HEK293T (cell line): ENCODE measurements at regions not wholly inside any gene's neighbourhood (a gene's known extent, or its start where the extent isn't known, plus 50 kb on each side); places are given as distances from the start of the nearest gene placed in this dataset.

Source experiments
- CTCF ChIA-PET: fragments of 350-600 bp; formaldehyde crosslinking; extraction: SDS; loops from one replicate; lab custom pipeline; 2021; ENCODE audit warnings: antibody characterized with exemption, inconsistent platforms; lab: Yijun Ruan, JAX
- POLR2A ChIA-PET: fragments of 350-600 bp; formaldehyde crosslinking; extraction: SDS; loops from one replicate; lab custom pipeline; 2020; ENCODE audit warnings: antibody characterized with exemption, inconsistent platforms; lab: Yijun Ruan, JAX
- DNase-seq: peaks from one replicate; pipeline ENCODE4 v3.0.0; 2012; ENCODE audit warnings: mixed read lengths; ENCODE audit errors: extremely low spot score
- ARNT ChIP-seq: fragments of 450-650 bp; IDR thresholded peaks from 2 replicates; pipeline ENCODE4 v1.6.1; 2017; ENCODE audit warnings: mild to moderate bottlenecking
- BHLHE40 ChIP-seq: fragments of 450-650 bp; IDR thresholded peaks from 2 replicates; pipeline ENCODE4 v1.6.1; 2016; ENCODE audit warnings: mild to moderate bottlenecking, moderate library complexity, borderline replicate concordance
- CTBP1 ChIP-seq: fragments of 450-650 bp; IDR thresholded peaks from 2 replicates; pipeline ENCODE4 v1.6.1; 2016; ENCODE audit warnings: borderline replicate concordance
- ELF4 ChIP-seq: fragments of 450-650 bp; IDR thresholded peaks from 2 replicates; pipeline ENCODE4 v1.6.1; 2017; ENCODE audit warnings: antibody characterized with exemption
- FOXA1 ChIP-seq: fragments of 450-650 bp; IDR thresholded peaks from 2 replicates; pipeline ENCODE4 v1.6.1; 2016; ENCODE audit warnings: mild to moderate bottlenecking
- FOXK2 ChIP-seq: fragments of 450-650 bp; IDR thresholded peaks from 2 replicates; pipeline ENCODE4 v1.6.1; 2016; ENCODE audit warnings: mild to moderate bottlenecking
- FOXM1 ChIP-seq: fragments of 450-650 bp; IDR thresholded peaks from 2 replicates; pipeline ENCODE4 v1.6.1; 2017; ENCODE audit warnings: mild to moderate bottlenecking, borderline replicate concordance
- HDGF ChIP-seq: fragments of 450-650 bp; IDR thresholded peaks from 2 replicates; pipeline ENCODE4 v1.6.1; 2017; ENCODE audit warnings: antibody characterized with exemption, borderline replicate concordance
- L3MBTL2 ChIP-seq: fragments of 450-650 bp; conservative IDR thresholded peaks from 2 replicates; pipeline ENCODE4 v1.6.1; 2016; ENCODE audit warnings: mild to moderate bottlenecking
- LEF1 ChIP-seq: fragments of 450-650 bp; IDR thresholded peaks from 2 replicates; pipeline ENCODE4 v1.6.1; 2017; ENCODE audit warnings: mild to moderate bottlenecking, borderline replicate concordance
- NFRKB ChIP-seq: fragments of 450-650 bp; IDR thresholded peaks from 2 replicates; pipeline ENCODE4 v1.6.1; 2016; ENCODE audit warnings: mild to moderate bottlenecking, moderate library complexity
- SP1 ChIP-seq: fragments of 450-650 bp; IDR thresholded peaks from 2 replicates; pipeline ENCODE4 v1.6.1; 2017
- SUZ12 ChIP-seq: fragments of 450-650 bp; IDR thresholded peaks from 2 replicates; pipeline ENCODE4 v1.6.1; 2016; ENCODE audit warnings: mild to moderate bottlenecking
- TARDBP ChIP-seq: fragments of 450-650 bp; IDR thresholded peaks from 2 replicates; pipeline ENCODE4 v1.6.1; 2016
- ZNF384 ChIP-seq: fragments of 450-650 bp; IDR thresholded peaks from 2 replicates; pipeline ENCODE4 v1.6.1; 2016
- TF ChIP-seq, protein P1 (sequence below): fragments of 450-650 bp; IDR thresholded peaks from 2 replicates; pipeline ENCODE4 v1.6.1; 2016

DNA sequence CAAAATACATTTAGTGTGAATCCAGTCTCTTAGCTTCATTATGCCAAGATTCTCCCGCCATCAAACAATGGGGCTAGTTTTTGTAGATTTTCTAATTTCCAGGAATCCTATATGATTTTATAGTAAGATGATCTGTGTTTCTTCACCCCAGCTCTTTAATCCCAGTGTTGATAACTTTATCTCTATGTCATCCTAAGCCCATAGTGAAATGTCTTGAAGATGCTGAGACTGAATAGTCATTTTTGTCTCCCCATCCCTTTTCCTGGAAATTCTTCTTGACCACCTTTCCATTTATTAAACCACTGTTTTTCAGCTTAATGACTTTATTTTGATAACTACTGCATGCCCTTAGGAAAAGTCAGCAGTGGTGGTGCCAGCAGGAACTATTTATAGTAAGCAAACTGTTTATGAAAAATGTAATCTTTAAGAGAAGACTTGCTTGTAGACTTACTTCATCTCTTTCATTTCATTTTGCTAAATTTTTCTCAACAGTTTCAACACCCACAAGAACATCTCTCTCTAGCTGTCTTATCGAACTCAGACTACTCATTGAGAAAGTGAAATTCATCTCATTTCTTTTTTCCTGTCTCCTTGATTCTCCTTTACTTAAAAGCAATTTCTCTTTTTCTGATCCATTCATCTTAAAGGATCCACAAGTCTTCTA, 116.6 kb downstream of the NTMT2 start:
- ChIA-PET CTCF (no interaction called here), POLR2A (interaction anchor here (0.6 kb wide), 1 partner anchor 365 kb away, joined by 3 read pairs; no protein-coding TSS in a partner anchor)
- no peak for DNase-seq
- TF ChIP-seq SUZ12, result no peak

DNA sequence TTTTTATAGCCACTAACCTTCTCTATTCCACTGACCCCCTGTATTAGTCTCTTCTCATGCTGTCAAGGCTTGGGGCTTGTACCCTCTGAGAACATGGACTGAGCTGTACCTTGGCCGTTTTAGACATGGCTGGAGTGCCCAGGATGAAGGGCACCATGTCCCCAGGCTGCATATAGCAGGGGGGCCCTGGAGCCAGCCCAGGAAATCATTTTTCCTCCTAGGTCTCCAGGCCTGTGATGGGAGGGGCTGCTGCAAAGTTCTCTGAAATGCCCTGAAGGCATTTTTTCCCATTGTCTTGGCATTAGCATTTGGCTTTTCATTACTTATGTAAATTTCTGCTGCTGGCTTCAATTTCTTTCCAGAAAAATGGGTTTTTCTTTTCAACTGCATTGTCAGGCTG, 119.5 kb downstream of the NTMT2 start:
- POLR2A ChIA-PET, result no interaction called here
- TF ChIP-seq LEF1 (no peak), ARNT (no peak), CTBP1 (no peak), NFRKB (no peak), SUZ12 (no peak), L3MBTL2 (no peak), SP1 (no peak)
- TF ChIP-seq, protein P1, sequence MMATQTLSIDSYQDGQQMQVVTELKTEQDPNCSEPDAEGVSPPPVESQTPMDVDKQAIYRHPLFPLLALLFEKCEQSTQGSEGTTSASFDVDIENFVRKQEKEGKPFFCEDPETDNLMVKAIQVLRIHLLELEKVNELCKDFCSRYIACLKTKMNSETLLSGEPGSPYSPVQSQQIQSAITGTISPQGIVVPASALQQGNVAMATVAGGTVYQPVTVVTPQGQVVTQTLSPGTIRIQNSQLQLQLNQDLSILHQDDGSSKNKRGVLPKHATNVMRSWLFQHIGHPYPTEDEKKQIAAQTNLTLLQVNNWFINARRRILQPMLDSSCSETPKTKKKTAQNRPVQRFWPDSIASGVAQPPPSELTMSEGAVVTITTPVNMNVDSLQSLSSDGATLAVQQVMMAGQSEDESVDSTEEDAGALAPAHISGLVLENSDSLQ, result no peak

DNA sequence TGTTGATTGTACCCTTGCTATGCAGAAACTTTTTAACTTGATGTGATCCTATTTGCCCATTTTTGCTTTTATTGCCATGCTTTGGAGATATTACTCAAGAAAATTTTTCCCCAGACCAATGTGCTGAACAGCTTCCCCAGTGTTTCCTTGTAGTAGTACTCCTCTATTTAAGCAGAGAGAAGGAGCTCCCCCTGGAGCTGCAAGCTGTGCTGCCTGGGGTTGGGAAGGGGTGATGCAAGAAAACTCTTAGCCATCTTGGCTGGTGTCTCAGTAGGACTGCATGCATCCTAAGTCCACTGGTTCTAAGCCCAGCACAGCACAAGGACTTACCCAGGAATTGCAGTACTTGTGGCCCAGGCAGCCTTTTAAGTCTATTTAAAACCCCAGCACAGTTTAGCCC, 121.6 kb downstream of the NTMT2 start:
- TF ChIP-seq HDGF (no peak), ZNF384 (no peak)
- ChIA-PET CTCF (no interaction called here), POLR2A (no interaction called here)
- DNase-seq, result no peak

More for the DNA sequence above, 119.5 kb downstream of the NTMT2 start:
- CTCF ChIA-PET, result no interaction called here
- DNase-seq, result no peak

DNA sequence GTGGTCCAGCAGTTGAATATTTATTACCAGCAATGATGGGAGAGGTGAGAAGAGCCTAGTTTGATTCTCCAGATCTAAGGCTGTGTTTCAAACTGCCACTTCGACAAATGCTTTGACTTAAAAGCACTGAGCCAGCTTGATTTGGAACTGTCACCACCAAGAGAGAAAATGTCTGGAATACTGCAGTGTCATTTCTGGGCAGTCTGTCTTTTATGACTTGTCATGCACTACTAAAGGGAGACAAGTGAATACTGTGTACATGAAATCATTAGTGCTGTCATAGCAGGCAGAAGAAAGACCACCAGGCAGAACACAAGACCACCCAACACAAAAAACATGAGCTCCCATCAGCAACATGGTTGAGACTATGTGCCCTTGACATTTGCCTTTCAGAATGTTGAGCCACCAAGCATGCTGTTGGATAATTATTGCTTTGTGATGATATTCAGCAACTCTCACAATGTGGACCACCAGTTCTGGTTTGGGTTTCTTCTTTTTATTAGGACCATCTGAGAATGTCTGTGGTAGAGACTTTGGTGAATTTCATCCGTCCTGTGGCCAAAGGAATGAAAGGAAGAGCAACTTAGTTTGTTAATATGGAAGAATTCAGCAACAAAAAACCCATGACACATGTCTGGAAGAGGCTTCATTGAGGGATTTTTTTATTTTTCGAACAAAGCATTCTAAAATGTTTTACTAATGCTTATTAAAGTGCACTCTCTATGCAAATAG, 125.8 kb downstream of the NTMT2 start:
- DNase-seq, result no peak
- POLR2A ChIA-PET, result no interaction called here
- TF ChIP-seq LEF1 (no peak), FOXK2 (no peak), BHLHE40 (no peak), SP1 (no peak), ARNT (no peak)
- CTCF ChIA-PET, result no interaction called here

DNA sequence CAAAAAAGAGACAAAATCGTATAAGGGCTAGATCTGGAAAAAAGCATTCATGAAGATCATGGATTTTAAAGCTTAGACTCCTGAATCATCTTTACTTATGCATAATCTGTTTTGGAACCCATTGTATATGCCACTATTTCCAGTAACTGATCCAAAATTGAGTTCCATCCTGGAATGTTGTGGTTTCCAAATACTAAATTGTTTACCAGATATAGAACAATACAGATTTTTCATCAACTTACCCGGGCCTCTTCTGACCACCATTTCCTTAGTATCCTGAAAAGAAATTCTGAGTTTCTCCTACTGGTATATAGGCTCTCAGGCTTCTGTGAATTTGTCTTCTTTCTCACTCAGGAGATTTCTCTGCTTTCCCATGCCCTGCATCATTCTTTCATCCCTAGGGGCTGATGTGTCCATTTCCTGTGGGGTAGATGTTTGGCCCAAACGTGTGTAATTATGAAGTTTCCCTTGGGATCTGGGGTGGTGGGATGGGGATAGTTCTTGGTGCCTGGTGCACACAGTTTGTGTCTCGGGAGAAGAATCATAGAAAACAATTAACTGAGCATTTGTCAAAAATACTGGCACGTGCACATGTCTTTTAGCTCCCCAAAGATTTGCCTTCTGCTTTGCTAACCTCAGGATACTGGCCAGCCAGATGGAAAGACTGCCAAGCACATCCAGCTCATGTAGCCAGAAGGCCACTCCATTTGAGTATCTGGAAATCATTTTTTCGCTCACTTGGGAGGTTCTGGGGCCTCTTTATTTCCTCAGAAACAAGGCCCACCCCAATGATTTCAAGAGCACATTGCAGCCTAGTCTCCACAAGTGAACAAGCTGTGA, 127.8 kb downstream of the NTMT2 start:
- no peak for DNase-seq
- TF ChIP-seq ELF4 (no peak), ARNT (no peak), L3MBTL2 (no peak), NFRKB (no peak), SUZ12 (no peak), CTBP1 (no peak), FOXM1 (no peak), ZNF384 (no peak), SP1 (no peak), FOXA1 (no peak), HDGF (no peak), FOXK2 (no peak)
- POLR2A ChIA-PET, result no interaction called here
- CTCF ChIA-PET, result no interaction called here

DNA sequence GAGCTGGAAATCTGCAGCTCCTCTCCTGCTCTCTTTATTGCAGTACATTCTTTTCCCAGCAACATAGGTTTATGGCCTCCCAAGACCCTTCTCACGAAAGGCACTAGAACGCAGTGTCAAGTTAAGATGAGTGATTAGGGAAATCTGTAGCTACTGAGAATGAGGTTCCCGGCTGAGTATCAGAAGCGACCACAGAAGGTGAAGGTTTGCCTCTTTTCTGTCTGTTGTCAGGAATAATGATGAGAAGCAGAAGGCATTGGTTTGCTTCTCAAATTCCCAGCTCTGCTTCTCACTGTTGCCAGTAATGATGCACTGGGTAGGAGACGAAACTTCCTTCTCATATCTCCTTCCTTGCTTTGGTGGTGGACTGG, 128.4 kb downstream of the NTMT2 start:
- POLR2A ChIA-PET, result no interaction called here
- CTCF ChIA-PET, result interaction anchor here (0.7 kb wide), 1 partner anchor 26 kb away, joined by 3 read pairs; no protein-coding TSS in a partner anchor
- no peak for DNase-seq
- no peak for TF ChIP-seq SUZ12
- TF ChIP-seq, protein P1, result no peak
- TF ChIP-seq FOXK2, result no peak
- TF ChIP-seq CTBP1, result no peak
- no peak for TF ChIP-seq BHLHE40
- no peak for TF ChIP-seq L3MBTL2
- no peak for TF ChIP-seq SP1
- TF ChIP-seq TARDBP, result no peak
- no peak for TF ChIP-seq NFRKB
- no peak for TF ChIP-seq FOXM1
- TF ChIP-seq HDGF, result no peak

DNA sequence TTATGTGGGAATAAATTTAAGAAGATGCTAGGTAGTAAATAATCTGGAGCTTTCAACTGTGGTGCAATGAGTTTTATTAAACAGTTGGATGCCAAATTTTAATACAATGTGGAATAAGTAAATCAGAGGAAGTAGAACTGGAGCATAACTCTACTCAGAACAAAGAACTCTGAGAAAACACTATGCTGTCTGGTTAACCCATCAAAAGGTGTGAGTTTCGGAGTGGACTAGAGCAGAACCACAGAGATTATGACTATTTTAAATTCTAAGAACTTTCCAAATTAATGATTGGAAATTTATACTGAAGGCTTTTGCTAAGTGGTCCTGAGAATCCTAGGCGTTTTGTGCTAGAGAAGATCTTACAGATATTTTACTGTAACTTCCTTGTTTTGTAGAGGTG, 132.2 kb downstream of the NTMT2 start:
- POLR2A ChIA-PET, result no interaction called here
- DNase-seq, result no peak
- CTCF ChIA-PET, result no interaction called here
- TF ChIP-seq FOXA1 (no peak), CTBP1 (no peak), SUZ12 (no peak)
